Activated CD4-positive, CD25-positive, alpha-beta regulatory T cell (primary cell): ENCODE measurements at regions not wholly inside any gene's neighbourhood (a gene's known extent, or its start where the extent isn't known, plus 50 kb on each side); places are given as distances from the start of the nearest gene placed in this dataset.

ENCODE experiments used
- DNase-seq, 4 experiments: peaks; one replicate each; lab custom pipeline; 2025; lab: John Stamatoyannopoulos, UW

DNA sequence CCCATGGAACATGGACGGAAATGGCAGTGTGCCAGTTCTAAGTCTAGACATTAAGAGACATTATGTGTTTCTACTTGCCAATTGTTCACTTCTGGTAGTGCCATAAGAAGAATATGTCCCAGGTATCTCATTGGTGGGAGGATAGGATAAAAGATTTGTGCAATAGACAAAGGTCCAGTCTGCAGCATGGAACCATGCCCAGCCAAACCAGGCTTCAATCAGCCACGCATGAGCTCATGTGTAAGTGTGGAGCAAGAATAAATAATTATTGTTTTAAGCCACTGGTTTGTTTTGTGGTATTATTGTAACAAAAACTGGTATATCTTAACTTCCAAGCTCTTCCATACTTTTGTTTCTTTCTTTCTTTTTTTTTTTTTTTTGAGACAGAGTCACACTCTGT is 153.6 kb upstream of the CTTNBP2 start:
- no peak for DNase-seq

DNA sequence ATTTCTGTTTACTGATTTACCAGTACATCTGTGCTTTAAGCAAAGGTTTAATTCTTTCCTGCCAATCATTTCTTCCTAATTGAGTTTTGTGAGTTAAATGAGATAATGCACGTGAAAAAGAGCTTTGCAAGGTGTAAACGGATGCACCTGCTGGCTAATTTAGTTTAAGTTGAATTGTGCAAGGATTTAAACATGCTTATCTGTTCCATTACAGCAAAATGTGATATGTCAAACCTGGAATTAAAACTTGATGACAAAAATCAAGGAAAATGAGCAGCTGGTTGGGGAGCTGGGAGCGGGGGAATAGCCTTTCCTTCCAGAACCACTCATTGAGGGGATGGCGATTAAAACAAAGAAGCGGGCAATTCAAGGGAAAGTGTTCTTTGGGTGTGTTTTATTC is 155.0 kb upstream of the CTTNBP2 start:
- no peak for DNase-seq

DNA sequence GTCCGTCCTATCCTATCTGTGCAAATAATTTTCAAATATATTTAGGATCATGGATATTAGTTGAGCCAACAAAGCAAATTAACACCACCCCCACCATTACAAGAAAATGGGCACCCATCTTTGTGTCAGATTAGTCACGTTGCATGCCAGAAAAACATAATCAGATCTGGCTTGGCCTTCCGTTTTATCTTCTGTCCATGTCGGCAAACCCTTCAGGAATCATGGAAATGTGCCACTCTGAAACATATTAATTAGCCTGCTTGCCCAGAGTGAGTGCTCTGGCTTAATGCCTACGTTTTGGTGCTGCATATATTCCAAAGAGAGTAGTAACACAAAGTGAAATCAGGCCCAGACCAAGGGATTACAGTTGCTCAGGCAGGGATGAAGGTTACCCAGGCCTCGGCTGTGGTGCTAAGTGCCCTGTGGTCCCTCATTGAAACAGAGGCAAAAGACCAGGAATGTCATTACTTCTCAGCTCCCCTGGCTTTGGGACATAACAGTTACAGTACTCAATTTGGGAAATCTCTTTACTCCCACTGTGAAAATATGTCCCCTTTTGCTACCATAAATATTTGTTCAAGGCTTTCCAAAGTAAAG is 154.0 kb upstream of the LSM8 start:
- no peak for DNase-seq

DNA sequence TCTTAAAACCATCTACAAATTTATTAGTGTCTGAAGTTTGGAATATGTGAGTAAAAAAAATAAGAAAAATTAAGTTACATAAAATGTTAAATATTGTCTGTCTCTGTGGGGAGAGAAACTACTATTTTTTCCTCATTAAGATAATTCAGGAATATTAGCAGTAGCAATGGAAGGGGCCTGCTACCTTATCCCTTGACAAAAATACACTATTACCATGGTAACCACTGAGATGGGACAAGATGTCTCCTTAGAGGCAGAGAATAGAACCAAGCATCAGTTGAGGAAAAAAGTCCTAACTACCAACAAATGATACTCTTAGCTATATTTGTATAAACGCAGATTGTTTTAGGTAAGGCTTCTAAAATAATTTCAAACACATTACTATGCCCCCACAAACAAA is 150.7 kb upstream of the LSM8 start:
- DNase-seq = no peak

DNA sequence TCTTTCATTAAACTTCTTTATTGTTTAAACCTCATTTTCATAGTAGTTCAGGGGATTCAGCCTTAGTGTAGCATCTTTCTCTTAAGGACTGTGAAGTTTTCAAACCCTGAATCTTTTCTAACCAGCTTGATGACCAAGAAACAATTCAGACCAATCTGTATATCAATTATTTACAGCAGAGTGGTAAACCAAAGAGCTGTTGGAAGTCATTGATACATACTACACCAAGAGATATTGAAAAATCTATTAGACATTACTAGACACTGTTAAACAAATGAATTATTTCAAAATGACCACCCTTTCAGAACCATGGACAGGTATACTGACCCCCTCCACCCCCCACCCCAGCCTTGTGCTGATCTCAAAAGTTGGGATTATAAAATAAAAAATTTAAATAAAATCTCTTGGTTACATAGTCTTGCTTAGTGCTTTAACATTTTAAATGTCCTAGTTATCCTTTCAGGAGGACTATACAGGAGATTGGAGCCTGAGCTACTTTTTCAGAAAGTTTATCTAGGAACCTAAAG is 143.9 kb upstream of the LSM8 start:
- no peak for DNase-seq

DNA sequence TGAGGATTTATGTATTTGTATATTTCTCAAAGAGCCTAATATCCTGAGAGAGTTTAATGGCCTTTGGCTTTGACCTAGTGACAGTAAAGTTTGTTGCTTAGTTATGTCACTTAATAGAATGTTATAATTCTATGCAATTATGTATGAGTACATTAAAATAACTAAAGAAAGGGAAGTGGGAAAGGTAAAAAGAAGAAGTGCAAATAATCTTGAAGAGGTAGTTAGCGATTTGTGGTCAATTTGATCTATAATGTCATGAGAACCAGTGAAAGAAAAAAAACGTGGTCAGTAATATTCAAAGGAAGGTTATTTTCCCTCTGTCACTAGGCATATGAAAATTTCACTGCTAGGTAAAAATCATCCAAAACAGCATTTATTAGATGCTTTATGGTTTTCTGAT is 143.4 kb upstream of the LSM8 start:
- no peak for DNase-seq

DNA sequence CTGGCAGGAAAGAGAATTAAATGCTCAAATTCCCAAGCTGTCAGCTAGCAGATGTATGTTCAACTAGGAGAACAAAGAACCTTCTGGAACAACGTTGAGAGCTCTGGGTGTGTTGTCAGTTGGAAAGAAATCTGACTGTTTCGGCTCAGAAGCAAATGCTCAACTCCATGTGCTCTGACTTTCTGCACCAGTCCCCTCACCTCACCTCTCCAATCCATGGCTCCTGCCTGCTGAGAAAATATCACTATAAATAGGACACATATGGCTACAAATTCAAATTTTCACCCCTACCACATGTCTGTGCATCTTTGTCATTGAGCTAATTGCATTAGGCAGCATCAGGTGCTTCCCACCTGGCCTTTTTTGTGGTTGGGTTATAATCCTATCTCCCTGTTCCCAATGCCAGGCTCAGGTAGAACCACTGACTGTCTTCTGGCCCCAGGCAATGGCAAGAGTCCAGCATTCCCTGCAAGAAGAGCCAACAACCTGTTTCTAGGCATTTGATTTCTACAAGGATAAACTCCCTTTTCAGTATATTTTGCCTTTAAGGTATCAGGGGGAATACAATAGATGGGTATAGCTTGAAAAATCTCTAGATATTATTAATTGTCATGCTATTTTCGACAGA is 142.6 kb upstream of the LSM8 start:
- DNase-seq = no peak

DNA sequence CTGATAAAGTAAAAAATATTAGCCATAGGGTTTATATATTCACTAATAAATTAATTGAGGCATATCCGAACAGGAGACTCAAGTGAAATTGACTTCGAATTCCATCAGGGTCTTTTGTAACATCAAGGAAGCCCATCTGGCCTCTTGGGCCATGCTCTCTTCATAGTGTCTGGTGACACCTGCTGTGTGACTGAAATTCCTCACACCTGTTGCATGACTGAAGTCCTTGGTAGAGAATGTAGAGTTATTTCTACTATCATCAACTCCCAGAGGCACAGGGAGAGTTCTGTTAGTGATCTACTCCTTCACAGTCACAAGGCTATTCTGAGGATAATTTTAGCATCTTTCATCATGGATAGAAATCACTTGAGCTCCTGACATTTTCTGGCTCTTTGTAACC is 138.3 kb upstream of the LSM8 start:
- DNase-seq = no peak

DNA sequence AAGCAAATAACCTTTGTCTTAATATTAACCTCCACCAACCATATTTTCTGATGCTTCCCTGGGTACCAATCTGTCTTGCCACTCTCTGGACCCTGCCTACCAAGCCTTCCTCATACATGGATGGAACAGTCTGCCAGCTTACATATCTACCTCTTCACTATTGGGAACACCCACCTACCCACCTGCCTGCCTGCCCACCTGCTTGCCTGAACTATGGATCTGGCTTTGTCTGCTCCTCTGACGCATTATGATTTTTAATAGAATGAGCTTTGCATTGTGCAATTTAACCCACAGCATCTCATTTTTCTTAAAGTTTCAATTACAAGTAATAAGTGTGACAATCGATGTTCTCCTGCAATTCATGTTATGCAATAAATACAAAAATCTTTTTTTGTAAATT is 137.9 kb upstream of the LSM8 start:
- DNase-seq = no peak

DNA sequence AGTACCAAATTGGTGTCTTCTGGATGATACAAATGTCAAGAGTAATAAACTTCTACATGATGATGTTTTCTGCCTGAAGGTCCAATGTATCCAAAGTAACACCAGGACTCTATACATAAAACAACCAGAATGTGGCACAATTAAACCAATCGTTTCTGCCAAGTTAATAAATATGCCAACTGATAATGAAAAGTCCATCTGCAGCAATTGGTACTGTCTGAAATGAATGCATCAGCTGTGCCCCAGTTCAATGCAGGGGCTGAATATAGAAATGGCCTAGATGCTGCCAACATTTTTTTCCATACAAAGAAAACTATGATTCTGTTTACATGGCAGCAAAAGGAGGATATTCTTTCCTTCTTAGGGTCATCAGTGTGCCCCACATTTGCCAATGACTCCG is 137.2 kb upstream of the LSM8 start:
- no peak for DNase-seq

DNA sequence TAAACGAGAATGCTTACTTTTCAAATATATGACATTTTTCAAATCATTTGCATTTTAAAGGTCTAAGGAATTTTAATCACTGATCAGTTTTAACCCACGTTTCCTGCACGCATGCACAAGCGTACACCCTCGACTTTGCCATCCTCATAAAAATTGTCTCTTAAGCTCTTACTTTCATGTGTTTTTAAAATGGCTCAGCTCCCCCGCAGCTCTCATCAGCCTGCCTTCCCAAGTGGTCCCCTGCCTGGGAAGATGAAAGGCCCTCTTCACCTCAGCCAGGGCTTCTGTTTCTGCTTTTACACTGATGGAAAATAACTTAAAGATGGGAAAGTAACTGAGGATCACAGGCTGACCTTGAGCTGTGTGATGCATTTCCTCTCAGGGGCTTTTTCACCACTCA is 131.6 kb upstream of the LSM8 start:
- no peak for DNase-seq

DNA sequence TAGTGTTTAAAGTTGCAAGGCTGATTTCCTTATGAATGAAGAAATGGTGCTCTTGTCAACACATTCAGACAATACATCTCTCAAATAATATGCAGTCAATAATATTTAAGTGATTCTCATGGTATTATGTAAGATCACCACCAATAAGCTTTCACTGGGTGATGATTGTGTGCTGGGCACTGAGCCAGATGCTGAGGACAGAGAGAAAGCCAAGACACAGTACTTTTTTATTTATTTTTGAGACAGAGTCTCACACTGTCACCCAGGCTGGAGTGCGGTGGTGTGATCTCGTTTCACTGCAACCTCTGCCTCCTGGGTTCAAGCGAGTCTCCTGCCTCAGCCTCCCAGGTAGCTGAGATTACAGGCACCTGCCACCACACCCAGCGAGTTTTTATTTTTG is 130.6 kb upstream of the LSM8 start:
- no peak for DNase-seq

DNA sequence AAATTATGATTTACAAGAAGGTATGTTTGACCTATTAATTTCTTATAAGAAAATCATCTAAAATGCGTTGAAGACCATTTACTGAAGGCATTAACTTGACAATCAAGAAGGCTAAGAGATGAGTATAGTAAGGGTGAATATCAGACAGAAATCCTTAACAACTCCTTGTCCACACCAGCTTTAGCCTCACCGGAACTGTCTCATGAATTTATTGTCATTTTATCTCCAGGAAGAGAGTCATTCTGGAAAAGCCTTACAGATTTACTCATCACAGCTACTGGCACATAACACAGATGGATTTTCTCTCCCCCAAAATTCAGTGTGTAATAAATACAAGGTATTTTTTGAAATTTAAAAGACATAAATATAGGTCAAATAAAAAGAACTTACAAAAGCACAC is 129.4 kb upstream of the LSM8 start:
- no peak for DNase-seq

DNA sequence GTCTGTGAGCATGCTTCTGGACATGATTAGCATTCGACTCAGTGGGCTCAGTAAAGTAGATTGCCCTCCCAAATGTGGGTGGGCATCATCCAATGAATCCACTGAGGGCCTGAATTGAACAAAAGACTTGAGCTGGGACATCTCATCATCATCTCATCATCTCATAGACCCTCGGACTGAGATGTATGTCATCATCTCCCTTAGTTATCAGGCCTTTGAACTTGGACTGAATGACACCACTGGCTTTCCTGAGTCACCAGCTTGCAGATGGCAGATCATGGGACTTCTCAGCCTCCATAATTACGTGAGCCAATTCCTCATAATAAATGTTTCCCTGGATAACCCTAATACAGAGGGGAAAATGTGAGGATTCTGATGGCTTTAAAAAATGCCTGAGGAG is 128.3 kb upstream of the LSM8 start:
- no peak for DNase-seq

DNA sequence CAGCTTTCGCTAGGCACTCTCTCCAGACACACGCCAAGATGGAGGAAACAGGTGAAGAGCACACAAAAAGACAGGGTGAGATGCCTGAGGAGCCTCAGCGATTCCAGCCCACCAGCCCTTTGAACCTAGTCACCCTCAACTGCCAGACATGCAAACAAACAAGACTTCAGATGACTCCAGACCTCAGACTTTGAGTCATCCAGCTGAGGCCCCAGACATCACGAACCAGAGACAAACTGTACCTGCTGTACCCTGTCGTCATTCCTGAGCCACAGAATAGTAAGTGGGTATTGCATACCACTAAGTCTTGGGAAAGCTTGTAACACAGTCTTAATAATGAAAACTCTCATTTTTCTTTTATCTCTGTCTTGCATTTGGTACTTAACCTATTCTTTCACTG is 126.6 kb upstream of the LSM8 start:
- no peak for DNase-seq

DNA sequence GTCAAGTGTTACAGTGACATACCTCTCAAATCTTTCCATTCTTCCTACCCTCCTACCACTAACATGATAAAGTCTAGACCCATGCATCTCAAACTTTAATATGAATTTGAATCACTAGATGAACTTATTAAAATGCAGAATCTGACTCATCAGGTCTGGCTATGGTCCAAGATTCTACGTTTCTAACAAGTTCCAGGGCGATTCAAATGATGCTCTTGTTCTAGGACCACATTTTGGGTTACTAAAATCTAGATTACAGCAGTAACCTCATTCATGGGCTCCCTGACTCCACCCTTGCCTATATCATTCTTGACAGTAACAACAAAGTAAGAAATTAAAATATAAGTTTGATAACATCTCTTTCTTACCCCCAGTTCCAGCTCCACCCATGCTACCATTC is 124.8 kb upstream of the LSM8 start:
- DNase-seq = no peak

DNA sequence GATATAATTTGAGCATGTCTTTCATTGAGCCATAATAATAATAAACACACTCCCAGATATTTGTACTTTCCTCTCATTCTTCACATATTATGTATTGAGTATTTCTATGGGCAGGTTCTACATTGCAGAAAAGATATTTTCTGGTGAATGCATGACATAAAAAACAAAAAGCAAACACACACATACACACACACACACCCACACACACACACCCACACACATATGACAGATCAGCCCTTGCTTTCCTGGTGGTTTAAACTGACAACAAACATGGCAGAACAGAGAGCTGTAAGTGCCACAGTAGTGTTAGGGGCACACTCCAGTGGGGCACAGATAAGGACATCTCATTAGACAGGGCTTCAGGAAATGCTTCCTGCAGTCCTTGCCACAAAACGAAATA is 123.3 kb upstream of the LSM8 start:
- DNase-seq = no peak

DNA sequence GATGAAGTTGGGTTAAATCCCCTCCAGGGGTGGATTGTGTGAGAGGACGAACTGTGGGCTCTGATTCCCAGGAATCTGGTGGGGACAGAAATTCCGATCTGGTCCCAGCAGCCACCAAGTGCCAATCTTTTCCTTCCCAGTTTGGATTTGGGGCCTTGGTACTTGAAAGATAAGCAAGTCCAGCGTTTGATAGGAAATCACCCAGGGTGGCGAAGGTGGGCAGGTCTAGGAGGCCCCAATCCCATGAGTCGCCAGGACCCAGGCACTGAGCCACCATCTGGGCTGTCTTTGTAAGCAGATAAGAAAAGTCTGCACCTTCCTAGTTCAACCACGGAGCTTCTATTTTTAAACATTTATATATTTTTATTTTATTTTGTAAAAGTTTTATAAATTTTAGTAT is 122.6 kb upstream of the LSM8 start:
- DNase-seq = no peak

DNA sequence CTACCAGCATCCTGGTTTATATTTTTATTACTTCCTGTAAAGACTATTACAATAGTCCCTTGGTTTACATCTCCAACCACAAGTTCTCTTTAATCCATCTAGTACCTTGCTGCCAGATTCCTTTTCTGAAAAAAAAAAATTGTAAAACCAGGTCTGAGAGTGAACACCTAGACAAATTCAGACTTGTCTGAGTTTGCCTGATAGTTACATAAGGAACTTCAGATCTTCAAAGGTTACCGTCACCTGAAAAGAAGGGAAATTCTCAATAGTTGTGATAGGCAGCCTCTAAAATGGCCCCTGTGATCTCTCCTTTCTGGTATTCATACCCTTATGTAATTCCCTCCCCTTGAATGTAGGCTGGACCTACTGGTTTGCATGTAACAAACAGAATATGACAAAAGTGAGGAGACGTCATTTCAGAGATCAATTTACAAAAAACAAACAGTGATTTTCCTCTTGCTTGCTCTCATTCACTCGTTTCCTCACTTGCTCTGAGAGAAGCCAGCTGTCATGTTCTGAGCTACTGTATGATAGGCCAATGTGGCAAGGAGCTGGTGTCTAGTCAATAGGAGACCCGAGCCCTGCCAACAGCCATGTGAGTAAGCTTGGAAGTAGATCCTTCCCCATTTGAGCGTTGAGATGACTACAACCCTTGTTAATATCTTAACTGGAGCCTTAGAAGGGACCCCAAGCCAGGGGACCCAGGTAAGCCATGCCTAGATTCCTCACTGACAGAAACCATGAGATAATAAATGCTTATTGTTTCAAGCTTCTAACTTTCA is 110.9 kb upstream of the LSM8 start:
- no peak for DNase-seq

DNA sequence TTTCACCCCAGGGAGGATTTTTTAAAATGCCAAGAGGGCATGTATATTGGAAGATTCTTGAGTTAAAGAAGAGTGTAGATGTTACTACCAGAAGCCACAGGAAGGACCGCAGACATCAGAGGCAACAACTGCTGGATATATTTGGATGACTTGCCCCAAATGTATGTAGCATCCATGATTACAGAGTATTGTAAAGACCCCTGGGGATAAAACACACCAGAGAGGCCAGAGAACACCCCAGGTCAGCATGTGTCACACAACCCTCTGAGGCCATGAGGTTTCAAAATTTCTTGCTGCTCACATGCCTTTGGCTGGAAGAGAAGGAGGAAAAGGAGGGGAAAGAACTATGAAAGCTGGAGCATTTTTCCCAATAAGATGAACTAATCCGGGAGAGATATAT is 108.0 kb upstream of the LSM8 start:
- no peak for DNase-seq

DNA sequence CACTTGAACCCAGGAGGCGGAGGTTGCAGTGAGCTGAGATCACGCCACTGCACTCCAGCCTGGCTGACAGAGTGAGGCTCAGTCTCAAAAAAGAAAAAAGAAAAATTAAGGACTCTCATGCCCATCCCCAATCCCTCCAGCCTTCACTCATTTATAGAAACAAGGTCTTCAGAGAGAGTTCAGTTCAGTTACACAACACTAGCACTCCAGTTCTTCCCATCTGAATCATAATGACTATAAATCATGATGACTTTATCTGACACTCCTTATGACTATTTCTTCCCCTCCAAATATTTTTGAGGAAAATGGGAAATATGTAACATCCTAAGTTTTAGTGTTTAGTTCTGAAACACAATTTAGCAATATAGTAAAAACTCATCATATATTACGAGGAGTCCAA is 107.4 kb upstream of the LSM8 start:
- no peak for DNase-seq

DNA sequence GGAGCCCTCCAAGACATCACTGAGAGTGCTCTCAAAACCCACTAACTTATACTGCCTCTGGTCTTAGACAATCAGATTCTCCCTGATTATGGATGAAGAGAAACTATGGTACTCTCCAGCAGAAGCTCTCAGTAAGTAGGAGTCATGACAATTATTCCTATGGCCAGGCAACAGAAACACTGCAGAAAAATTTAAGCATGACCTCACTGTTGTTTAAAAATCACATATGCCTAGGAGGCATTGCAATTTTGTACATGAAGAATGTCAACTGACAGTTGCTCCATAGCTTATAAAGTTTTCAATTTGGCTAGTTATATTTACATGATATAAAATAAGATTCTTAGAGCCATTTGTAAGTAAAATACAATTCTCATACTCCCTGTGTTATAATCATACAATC is 105.9 kb upstream of the LSM8 start:
- no peak for DNase-seq

DNA sequence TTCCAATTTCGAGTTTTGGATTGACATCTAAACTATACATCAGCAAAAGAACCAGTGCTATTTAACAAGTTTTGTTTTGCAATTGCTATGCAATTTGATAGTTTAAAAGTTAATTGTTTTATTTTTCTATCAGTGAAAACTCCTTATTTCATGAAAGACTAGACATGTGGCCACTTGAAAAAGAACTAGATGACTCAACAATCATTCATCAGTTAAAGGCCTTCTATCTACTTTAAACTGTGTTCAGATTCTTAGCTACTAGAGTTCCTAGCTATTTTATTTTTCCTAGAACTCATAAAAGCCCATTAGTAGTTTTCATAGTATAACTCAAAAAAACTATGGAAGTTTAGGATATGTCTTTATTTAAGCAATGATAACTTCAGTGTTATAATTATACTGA is 104.6 kb upstream of the LSM8 start:
- DNase-seq = no peak

DNA sequence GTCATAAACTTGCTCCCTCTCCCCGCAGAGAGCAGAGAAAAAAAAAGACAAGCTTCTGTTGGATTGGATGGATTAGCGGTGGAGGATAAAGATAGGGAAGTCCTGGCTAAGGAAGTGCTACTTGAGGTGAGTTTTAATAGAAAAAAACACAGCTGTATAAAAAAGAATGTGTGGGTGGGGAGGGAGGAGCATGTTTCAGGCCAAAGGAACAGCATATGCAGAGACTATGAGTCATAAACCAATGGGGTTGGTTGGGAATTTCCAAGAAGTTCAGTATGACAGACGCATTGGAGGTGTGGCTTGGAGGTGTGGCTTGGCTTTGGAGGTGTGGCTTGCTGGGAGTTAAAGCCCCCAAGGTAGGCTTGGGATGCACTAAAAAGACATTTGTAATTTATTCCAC is 103.0 kb upstream of the LSM8 start:
- peak in 1 of 4 experiments; percentile 3 for DNase-seq
